ENCODE measurements at regions not wholly inside any gene's neighbourhood (a gene's known extent, or its start where the extent isn't known, plus 50 kb on each side); places are given as distances from the start of the nearest gene placed in this dataset.
A peak's percentile ranks its signal among the peaks of the same experiment; 100 is the strongest.

DNA sequence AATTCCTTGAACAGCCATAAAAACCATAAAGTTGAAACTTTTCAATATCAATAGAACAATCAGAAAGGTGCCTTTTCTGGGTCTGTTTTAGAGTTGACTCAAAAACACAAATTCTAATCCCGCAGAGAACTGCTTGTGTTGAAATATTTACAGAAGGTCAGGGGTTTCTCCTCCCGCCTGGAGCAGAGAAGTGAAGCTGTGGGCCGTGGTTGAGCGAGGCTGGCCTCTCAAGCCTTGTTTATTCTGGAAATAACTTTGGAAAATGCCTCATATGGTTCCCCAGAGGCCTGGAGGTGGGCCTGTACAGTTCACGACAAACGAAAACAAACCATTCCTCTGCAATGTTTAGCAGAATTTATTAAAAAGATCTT lies 90.8 kb upstream of the ERRFI1 start:
- DNase-seq (ENCODE audit: low spot score): peak; percentile 65

DNA sequence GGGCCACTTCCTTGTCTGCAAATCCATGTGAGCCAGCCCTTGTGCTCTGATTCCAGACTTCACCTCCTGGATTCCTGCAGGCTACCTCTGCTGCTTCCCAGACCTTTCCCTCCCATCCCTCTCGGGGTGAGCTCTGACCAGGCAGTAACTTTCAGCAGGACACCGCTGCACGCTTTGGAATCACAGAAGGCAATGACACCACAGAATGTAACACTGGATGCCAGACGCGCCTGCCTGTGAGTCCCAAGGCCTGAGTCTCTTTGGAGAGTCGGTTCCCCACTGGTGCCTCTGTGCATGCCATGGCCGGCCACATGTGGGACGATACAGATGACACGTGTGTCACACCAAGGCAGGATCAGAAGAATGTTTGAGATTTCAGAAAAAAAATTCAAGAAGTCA lies 89.7 kb upstream of the ERRFI1 start:
- DNase-seq (ENCODE audit: low spot score): no peak

DNA sequence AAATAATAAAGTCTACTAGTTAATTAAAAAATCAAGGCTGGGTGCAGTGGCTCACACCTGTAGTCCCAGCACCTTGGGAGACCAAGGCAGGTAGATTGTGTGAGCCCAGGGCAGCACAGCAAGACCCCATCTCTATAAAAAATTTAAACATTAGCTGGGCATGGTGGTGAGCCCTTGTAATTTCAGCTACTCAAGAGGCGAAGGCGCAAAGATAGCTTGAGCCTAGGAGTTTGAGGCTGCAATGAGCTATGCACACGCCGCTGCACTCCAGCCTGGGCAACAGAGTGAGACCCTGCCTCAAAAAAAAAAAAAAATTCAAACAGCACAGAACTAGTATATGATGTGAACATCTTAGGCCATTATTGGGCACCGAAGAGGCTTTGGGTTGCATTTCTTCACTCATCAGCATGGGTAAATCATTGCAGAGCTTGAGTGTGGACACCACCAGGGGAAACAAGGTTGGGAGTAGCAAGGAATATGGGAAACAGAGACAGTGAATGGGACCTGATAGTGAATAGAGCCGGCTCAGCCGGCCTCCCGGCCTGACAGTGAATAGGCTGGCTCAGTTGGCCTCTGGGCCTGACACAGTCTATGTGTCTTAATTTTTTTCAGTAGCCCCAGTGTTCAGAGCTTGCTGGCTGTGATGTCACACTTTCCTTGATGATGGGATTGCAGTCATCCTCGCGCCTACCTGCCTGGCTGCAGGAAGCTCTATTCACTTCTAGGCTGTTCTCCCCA lies 89.1 kb upstream of the ERRFI1 start:
- no peak for DNase-seq (ENCODE audit: low spot score)

DNA sequence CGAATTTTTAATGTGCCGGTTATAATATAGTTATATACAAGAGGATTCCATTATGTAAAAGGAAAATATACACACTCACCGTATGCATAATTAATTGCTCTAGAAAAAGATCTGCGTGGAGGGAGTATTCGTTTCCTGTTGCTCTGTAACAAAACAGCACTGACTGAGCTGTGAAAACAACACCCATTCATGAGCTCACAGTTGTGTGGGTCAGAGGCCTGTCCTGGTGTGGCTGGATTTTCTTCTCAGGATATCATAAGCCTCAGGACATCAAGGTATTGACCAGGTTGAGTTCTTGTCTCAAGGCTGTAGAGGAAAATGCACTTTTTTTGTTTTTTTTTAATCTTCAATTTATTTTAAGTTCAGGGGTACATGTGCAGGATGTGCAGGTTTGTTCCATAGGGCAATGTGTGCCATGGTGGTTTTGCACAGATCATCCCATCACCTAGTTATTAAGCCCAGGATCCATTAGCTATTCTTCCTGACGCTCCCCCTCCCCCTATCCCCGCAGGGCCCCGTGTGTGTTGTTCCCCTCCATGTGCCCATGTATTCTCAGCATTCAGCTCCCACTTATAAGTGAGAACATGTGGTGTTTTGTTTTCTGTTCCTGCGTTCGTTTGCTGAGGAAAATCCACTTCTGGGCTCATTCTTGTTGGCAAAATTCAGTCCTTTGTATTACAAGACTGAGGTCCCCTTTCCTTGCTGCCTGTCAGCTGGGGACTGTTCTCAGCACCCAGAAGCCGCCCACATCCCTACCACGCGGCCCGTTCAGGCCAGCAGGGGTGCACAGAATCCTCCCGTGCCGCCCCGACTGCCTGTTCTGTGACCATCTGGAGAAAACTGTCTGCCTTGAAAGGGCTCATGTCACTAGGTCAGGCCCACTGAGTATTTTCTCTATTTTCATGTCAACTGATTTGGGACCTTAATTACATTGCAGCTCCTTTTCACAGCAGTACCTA lies 87.4 kb upstream of the ERRFI1 start:
- no peak for DNase-seq (ENCODE audit: low spot score)

DNA sequence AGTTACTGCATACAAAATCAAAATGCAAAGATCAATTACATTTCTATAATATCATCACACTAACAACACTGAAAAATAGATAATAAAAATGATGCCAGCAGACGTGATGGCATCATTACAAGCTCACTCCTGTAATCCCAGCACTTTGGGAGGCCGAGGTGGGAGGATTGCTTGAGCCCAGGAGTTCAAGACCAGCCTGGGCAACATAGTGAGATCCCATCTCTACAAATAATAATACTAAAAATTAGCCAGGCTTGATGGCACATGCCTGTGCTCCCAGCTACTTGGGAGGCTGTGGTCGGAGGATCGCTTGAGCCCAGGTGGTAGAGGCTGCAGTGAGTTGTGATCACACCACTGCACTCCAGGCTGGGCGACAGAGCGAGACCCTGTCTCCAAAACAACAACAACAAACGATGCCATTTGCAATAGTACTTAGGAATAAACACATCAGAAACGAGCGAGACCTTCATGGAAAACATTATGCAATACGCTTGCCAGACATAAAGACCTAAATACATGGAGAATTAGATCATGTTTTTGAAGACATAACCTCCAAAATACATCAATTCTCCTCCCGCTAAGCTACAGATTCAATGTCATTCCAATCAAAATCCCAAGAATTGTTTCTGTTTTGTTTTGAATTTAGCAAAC lies 86.6 kb upstream of the ERRFI1 start:
- no peak for DNase-seq (ENCODE audit: low spot score)

DNA sequence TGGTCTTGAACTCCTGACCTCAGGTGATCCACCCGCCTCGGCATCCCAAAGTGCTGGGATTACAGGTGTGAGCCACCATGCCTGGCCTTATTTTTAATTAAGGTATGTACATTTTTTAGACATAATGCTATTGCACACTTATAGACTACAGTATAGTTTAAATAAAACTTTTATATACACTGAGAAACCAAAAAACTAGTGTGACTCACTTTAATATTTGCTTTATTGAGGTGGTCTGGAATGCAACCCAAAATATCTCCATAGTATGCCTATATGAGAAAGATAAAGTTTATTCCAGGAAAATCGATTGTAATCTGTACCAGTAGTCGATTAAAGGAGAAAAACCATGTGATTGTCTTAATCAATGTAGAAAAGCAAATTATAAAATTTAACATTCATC lies 85.5 kb upstream of the ERRFI1 start:
- DNase-seq (ENCODE audit: low spot score): no peak

DNA sequence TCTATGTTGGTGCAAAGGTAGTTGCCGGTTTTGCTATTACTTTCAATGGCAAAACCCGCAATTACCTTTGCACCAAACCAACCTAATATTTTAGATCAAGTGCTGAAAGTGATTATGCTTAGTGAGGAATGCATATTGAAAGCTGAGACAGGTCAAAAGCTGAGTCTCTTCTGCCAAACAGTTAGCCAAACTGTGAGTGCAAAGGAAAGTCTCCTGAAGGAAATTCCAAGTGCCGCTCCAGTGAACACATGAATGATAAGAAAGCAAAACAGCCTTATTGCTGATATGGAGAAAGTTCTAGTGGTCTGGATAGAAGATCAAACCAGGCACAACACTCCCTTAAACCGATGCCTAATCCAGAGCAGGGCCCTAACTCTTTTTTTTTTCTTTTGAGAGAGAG lies 83.1 kb upstream of the ERRFI1 start:
- no peak for DNase-seq (ENCODE audit: low spot score)

DNA sequence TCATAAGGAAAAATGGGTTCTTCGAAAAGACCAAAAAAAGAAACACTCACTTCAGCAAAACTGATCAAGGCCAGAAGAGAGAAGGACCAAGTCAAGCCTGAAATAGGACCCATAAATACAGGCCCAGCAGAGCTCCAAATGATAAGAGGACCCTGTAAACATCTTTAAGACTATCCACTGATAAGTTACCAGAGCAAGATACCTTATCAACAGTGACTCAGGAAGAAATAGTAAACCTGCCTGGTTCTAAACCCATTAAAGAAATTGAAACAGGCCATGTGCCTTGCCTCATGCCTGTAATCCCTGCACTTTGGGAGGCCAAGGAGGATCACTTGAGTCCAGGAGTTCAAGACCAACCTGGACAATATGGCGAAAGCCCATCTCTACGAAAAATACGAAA lies 81.8 kb upstream of the ERRFI1 start:
- peak; percentile 65 for DNase-seq (ENCODE audit: low spot score)

DNA sequence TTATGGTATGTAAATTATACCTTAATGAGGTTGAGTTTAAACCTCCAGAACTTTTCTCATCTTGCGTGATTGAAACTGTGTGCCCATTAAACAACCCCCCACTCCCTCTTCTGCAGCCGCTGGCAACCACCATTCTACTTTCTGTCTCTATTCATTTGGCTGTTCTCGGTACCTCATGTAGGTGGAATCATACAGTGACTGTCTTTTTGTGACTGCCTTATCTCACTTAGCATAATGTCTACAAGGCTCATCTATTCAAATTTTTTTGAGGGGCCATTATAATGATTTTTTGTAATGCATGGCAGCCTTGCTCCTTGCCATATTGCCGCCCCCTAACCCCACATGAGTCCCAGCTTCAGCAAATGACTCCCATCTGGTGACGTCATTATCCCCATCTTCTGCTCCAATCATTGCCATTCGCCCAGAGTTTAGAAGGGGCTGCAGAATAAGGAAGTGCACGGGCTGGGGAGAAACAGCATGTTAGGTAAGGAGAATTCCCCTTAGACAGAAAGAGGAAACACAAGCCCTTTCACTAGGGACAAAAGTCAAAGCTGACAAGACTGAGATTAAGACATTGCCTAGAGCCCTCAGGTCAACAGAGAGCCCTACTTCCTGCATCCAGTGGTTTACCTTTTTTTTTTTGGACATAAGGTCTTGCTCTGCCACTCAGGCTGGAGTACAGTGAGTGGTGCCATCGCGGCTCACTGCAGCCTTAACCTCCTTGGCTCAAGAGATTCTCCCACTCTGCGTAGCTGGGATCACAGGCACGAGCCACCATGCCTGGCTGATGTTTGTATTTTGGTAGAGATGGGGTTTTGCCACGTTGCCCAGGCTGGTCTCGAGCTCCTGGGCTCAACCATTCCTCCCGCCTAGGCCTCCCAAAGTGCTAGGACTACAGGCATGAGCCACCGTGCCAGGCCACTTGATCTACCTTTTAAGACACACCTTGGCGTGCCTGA lies 78.4 kb upstream of the ERRFI1 start:
- DNase-seq (ENCODE audit: low spot score): no peak

DNA sequence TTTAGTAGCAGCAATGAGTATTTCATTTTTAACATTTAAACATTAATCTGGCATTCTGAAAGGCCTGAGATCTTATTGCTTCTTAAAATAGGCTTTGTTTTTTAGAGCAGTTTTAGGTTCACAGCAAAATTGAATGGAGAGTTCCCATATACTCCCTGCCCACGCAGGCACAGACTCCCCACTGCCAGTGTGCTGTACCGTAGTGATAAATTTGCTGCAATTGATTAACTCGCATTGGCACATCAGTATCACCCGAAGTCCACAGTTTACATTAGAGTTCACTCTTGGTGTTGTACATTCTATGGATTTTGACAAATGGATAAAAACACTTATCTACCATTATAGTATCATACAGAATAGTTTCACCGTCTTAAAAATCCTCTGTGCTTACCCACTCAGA lies 71.8 kb upstream of the ERRFI1 start:
- DNase-seq (ENCODE audit: low spot score): no peak

DNA sequence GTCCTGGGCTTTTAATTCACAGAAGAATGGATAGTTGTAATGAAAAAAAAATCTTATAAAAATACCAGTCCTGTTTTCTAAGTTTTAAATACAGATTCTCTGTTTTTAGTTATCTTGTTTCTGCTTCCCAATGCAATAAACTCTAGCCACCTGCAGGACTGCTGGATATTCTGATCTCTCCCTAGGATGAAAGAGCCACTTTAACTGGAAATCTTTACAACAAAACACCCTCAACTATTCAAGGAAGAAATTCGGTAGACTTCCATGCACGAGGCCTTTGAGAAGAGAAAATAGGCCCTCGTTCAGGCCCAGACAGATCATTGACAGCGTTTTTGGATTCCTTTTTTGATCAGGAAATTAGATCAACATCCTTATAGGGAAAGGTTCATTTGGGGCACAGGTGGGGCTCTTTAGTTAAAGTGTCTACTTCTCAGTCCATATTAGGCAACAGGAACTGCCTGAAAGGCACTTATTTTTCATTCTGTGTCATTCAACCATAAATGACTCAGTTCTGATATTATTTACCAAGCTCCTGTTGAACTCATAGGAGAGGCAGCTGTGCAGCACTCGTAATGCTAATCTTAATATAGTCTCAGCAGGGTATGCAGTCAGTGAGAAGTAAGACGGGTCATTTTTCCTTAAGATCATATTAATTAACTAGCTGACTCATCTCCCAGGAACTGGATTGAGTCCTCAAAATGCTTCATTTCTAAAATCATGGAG lies 71.1 kb upstream of the ERRFI1 start:
- DNase-seq (ENCODE audit: low spot score): peak; percentile 71

DNA sequence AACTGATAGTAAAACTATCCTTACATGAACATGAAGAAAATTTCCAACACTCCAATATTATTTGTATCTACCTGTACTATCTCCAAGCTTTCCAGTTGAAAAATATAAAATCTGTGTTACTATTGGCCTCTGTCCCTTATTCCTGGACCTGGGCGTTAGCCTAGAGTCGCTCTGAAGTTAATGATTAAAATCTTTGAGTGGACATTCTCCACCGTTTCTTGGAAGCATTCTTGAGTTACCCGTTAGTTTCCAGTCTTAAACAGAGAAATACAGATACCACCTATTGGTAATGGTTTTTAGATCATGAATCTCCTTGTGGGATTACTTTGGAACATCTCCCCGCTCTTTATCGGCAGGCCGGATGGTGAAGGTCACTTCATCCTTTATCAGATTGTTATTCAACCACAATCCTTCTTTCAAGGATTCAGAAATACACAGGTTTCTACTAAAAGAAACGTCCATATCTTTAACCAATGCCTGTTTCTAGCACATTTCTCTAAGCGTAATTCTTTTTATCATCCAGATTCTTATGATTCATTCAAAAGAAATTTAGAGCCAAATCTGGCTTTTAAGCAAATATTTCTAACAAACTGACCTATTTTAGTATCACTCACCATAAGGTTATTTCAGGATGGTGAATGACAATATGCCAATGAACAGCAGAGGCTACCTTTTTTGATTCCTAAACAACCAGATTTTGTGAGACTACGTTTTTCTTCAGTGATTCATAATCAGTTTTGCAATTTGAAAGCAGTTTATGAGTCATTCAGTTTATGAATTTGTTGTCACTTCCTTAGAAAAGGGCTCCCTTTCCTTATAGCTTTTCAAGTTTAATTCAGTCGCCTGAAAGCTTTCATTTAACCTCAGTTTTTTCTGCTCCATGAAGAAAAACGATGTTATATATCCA lies 70.2 kb upstream of the ERRFI1 start:
- DNase-seq (ENCODE audit: low spot score): peak; percentile 73

DNA sequence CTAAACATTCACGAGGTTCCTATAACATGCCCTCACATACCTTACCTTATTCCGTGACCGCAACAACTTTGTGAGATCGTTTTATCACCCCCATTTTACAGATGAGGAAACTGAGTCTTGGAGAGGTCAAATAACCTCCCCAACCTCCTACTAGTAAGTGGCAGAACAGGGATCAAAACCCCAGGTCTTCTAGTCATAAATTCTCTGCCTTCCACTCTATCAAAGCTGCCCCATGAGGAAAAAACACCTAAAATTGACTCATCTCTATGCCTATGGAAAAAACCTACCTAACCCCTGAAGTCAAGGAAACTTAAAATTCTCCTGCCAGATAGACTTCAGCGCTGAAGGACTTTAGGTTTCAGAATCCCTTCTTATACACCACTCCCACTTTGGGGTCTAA lies 69.5 kb upstream of the ERRFI1 start:
- no peak for DNase-seq (ENCODE audit: low spot score)

DNA sequence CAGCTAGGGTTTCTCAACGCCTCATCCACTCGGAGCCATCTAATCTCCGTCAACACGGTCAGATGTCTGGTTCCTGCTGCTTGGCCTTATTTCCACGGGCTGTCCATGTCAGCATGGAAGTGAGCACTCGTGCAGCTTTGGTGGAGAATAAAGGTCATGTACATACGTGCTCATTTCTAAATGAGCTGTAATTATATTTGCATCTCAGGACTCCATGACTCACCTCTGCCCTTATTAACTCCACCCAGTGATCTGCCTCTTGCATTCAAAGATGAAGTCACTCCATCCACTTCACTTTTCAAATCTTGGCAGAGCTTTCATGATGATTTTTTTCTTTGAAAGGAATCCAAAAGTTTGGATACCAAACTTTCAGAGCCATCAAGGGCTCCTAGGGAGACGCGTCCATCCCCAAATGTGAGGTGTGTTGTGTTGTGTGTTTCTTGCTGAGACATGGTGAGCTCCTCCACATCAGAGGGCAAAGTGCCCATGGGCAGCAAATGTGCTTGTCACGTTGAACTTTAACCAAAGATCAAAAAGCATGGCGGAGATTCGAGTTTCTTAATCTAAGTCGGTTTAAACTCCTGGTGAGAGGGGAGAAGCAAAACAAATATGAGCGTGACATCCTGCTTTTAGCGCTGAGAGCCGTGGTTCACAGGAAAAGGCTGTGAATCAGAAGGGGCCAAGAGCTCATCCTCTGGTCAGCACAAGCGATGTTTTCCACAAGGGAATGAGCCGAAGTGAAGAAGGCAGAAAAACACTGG lies 68.6 kb upstream of the ERRFI1 start:
- peak; percentile 34 for DNase-seq (ENCODE audit: low spot score)

DNA sequence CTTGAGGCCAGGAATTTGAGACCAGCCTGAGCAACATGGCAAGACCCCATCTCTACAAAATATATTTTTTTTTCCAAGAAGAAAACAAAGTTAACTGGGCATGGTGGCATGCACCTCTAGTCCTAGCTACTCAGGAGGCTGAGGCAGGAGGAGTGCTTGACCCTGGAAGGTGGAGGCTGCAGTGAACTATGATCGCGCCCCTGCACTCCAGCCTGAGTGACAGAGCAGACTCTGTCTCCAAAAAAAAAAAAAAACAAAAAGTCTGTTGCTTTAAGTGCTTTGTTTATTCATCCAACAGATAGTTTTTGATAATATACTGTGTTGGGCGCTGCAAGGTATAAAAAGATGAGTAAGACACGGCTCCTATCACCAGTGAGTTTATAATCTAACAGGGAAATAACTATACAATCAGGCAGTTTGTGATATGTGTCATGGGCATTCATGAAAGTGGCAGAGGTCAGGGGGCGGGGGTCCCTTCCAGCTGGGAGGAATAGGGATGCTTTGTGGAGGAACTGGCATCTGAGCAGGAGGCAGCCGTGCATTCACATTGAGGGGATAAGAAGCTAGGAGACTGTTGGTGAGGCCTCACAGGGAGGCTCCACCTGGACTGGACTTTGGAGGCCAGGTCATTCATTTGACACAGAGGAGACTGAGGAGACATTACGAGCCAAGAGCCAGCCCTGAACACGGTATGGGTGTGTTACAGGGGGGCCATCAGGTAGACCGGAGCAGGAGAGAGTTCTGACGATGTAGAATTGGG lies 67.3 kb upstream of the ERRFI1 start:
- DNase-seq (ENCODE audit: low spot score): no peak

DNA sequence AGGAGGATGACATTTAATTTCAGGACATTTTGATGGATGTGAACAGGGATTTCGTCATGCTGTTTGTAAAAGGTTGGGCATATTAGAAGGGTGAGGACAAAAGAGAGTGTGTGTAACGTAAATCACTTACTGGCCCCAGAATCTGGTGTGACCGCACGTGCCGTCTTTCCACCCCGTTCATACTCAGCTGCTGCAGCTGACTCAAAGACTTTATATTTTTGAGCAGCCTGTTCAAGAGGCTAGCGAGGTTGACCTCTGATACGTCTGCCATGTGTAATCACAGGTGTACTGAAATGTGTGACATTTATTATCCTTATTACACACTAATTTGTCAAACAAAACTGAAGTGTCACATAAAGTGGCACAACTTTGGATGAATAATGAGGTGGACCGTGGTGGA lies 66.5 kb upstream of the ERRFI1 start:
- DNase-seq (ENCODE audit: low spot score): no peak

DNA sequence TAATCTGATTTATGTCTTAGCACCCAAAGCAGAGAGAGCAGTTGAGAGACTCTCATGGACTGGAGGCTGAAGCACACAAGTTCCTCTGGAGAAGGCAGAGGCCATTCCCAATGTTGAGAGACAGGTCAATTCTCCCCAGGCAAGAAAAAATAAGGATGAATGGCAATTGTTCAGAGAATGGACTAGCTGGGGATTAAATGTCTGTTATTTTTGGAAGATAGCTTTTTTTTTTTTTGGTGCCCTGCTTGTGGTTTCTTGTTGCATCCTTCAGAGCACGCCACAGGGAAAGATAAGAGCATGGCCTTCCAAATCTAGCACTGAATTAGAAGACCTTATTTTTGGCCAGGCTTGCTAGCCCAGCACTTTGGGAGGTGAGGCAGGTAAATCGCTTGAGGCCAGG lies 65.6 kb upstream of the ERRFI1 start:
- DNase-seq (ENCODE audit: low spot score): no peak

DNA sequence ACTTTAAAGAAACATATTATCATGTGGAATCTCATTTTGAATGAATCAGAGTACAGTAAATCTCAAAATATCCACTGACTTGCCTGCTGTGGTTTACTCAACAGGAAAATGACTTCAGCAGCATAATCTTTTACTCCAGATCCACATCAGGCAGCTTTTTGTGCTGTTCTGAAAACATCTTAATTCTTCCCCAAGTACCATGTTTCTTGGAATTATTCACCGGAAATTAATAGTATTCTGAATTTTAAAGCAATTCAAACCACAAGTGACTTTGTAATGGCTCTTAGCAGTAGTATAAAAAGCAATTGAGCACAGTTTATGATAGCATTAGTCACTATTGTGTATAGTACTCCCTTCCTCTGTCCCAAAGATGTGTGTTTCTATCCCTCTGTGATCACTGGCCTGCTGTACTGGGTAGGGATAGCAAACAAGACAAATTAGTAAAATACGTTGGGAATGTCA lies 64.2 kb upstream of the ERRFI1 start:
- DNase-seq (ENCODE audit: low spot score): peak; percentile 95
